K562 (cell line): ENCODE measurements at regions not wholly inside any gene's neighbourhood (a gene's known extent, or its start where the extent isn't known, plus 50 kb on each side); places are given as distances from the start of the nearest gene placed in this dataset.

Experiments
- ADNP ChIP-seq: fragments of 200-800 bp; sonication (Bioruptor generic); IDR thresholded peaks from 2 replicates; pipeline ENCODE4 v1.6.1; 2016; ENCODE audit warnings: missing genetic modification characterization, missing compliant biosample characterization
- CBFA2T3 ChIP-seq: fragments of 450-650 bp; IDR thresholded peaks from 2 replicates; pipeline ENCODE4 v1.6.1; 2017
- EHMT2 ChIP-seq: fragments of 450-650 bp; IDR thresholded peaks from 2 replicates; pipeline ENCODE4 v1.6.1; 2018; ENCODE audit warnings: antibody characterized with exemption
- ELF2 ChIP-seq: fragments of 250-450 bp; sonication (Bioruptor Pico); IDR thresholded peaks from 2 replicates; pipeline ENCODE4 v1.5.0; 2021; ENCODE audit warnings: mild to moderate bottlenecking
- ELF4 ChIP-seq: fragments of 450-650 bp; formaldehyde crosslinking; IDR thresholded peaks from 2 replicates; pipeline ENCODE4 v1.4.0; 2022; ENCODE audit warnings: missing genetic modification characterization
- FOXJ2 ChIP-seq: fragments of 200-800 bp; sonication (Bioruptor generic); IDR thresholded peaks from 2 replicates; pipeline ENCODE4 v1.6.1; 2016; ENCODE audit warnings: missing genetic modification characterization, missing compliant biosample characterization
- KDM1A ChIP-seq, 2 experiments: fragments of 450-650 bp; IDR thresholded peaks; 2 replicates each; pipeline ENCODE4 v1.6.1; 2016; ENCODE audit warnings: mild to moderate bottlenecking in 2 of 2
- MTA1 ChIP-seq: fragments of 450-650 bp; IDR thresholded peaks from 2 replicates; pipeline ENCODE4 v1.6.1; 2017; ENCODE audit warnings: borderline replicate concordance
- PHF20 ChIP-seq: fragments of 450-650 bp; IDR thresholded peaks from 2 replicates; pipeline ENCODE4 v1.6.1; 2018; ENCODE audit not compliant: partially characterized antibody
- SETDB1 ChIP-seq: IDR thresholded peaks from one replicate; pipeline ENCODE4 v1.6.1; 2012; ENCODE audit warnings: low read length, control low read depth, inconsistent platforms
- SMARCA5 ChIP-seq: fragments of 450-650 bp; IDR thresholded peaks from 2 replicates; pipeline ENCODE4 v1.6.1; 2016
- SMARCB1 ChIP-seq: IDR thresholded peaks from 2 replicates; pipeline ENCODE4 v1.6.1; 2011; ENCODE audit warnings: improper control_type of control experiment, low read depth; ENCODE audit not compliant: insufficient read length
- TRIM24 ChIP-seq, 2 experiments: fragments of 450-650 bp; IDR thresholded peaks; 2 replicates each; pipeline ENCODE4 v1.6.1; 2016
- ZNF384 ChIP-seq: IDR thresholded peaks from 2 replicates; pipeline ENCODE4 v1.6.1; 2012; ENCODE audit warnings: low read depth, low read length, improper control_type of control experiment
- TF ChIP-seq, protein P1 (sequence below): fragments of 450-650 bp; formaldehyde crosslinking; IDR thresholded peaks from 2 replicates; pipeline ENCODE4 v1.4.0; 2022; ENCODE audit warnings: missing genetic modification characterization
- TF ChIP-seq, protein P2 (sequence below), 2 experiments: IDR thresholded peaks in 1 of 2; conservative IDR thresholded peaks in 1 of 2; 2 replicates each; pipeline ENCODE4 v1.6.1; 2016; ENCODE audit warnings: low read depth in 2 of 2, mild to moderate bottlenecking in 1 of 2, missing compliant biosample characterization in 1 of 2, missing genetic modification characterization in 1 of 2, moderate library complexity in 1 of 2
- TF ChIP-seq, protein P3 (sequence below): fragments of 250-450 bp; sonication (Bioruptor Pico); IDR thresholded peaks from 2 replicates; pipeline ENCODE4 v1.4.0; 2020; ENCODE audit warnings: mild to moderate bottlenecking, moderate library complexity
- TF ChIP-seq, protein P4 (sequence below): fragments of 450-650 bp; IDR thresholded peaks from 2 replicates; pipeline ENCODE4 v1.6.1; 2016
- TF ChIP-seq, protein P5 (sequence below): fragments of 450-650 bp; IDR thresholded peaks from 2 replicates; pipeline ENCODE4 v1.6.1; 2016; ENCODE audit warnings: antibody characterized with exemption

DNA sequence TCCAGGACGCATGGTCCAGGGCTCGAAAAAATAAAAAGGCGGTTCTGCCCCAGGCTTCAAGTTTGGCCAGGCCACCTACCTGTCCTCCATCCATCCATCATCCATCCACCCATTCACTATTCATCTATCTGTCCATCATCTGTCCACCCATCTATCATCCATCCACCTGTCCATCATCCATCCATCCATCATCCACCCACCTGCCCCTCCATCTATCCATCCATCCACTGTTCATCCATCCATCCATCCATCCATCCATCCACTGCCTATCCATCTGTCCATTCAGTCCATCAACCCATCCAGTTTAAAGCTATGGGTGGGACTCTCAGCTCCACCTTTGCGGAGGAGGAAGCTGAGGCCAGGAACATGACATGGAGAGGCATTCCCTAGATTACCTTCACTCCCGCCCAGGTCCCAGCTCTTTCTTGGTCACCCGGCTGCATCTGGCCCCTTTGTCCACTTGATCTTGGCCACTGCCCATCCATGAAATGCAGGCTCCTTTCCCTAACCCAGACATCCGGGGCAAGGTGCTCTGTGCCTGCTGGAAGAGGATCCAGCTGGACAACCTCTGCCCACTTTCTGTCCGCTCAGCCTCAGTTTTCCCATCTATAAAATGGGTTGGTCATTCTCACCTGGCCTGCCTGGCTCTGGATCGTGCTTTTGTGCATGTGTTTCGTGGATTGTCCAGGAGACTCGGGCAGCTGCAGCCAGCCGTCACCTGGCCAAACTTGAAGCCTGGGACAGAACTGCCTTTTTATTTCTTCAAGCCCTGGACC is 236.0 kb upstream of the CIBAR2 start (continued):
- no peak for TF ChIP-seq ELF2 (CRISPR knock-in tag)
- TF ChIP-seq CBFA2T3: peak; percentile 8; the same call in 1 of the 2 replicates
- TF ChIP-seq, protein P1, sequence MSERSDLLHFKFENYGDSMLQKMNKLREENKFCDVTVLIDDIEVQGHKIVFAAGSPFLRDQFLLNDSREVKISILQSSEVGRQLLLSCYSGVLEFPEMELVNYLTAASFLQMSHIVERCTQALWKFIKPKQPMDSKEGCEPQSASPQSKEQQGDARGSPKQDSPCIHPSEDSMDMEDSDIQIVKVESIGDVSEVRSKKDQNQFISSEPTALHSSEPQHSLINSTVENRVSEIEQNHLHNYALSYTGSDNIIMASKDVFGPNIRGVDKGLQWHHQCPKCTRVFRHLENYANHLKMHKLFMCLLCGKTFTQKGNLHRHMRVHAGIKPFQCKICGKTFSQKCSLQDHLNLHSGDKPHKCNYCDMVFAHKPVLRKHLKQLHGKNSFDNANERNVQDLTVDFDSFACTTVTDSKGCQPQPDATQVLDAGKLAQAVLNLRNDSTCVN (CRISPR knock-in tag): peak; percentile 83; the same call in 1 of the 2 replicates
- TF ChIP-seq PHF20: peak; percentile 48
- no peak for TF ChIP-seq FOXJ2 (tag)
- no peak for TF ChIP-seq SMARCB1
- TF ChIP-seq ELF4: 0 out of 2 replicates have a peak, but pooled peaks have one; percentile 64
- peak; percentile 64; the same call in 1 of the 2 replicates for TF ChIP-seq EHMT2
- TF ChIP-seq ZNF384: no peak
- TF ChIP-seq MTA1: peak; percentile 56; the same call in 1 of the 2 replicates
- peak; percentile 92 for TF ChIP-seq SMARCA5
- TF ChIP-seq, protein P2, sequence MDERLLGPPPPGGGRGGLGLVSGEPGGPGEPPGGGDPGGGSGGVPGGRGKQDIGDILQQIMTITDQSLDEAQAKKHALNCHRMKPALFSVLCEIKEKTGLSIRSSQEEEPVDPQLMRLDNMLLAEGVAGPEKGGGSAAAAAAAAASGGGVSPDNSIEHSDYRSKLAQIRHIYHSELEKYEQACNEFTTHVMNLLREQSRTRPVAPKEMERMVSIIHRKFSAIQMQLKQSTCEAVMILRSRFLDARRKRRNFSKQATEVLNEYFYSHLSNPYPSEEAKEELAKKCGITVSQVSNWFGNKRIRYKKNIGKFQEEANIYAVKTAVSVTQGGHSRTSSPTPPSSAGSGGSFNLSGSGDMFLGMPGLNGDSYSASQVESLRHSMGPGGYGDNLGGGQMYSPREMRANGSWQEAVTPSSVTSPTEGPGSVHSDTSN (CRISPR knock-in tag; IDR thresholded peaks at IDR 0.05; ENCODE audit: low read depth): 0 out of 2 replicates have a peak, but pooled peaks have one; percentile 21
- TF ChIP-seq, protein P2 (tag; conservative IDR thresholded peaks at IDR 0.05; ENCODE audit: low read depth): peak; percentile 93
- TF ChIP-seq, protein P3, sequence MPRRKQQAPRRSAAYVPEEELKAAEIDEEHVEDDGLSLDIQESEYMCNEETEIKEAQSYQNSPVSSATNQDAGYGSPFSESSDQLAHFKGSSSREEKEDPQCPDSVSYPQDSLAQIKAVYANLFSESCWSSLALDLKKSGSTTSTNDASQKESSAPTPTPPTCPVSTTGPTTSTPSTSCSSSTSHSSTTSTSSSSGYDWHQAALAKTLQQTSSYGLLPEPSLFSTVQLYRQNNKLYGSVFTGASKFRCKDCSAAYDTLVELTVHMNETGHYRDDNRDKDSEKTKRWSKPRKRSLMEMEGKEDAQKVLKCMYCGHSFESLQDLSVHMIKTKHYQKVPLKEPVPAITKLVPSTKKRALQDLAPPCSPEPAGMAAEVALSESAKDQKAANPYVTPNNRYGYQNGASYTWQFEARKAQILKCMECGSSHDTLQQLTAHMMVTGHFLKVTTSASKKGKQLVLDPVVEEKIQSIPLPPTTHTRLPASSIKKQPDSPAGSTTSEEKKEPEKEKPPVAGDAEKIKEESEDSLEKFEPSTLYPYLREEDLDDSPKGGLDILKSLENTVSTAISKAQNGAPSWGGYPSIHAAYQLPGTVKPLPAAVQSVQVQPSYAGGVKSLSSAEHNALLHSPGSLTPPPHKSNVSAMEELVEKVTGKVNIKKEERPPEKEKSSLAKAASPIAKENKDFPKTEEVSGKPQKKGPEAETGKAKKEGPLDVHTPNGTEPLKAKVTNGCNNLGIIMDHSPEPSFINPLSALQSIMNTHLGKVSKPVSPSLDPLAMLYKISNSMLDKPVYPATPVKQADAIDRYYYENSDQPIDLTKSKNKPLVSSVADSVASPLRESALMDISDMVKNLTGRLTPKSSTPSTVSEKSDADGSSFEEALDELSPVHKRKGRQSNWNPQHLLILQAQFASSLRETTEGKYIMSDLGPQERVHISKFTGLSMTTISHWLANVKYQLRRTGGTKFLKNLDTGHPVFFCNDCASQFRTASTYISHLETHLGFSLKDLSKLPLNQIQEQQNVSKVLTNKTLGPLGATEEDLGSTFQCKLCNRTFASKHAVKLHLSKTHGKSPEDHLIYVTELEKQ (CRISPR knock-in tag): no peak
- TF ChIP-seq ADNP: peak; percentile 95
- TF ChIP-seq, protein P4, sequence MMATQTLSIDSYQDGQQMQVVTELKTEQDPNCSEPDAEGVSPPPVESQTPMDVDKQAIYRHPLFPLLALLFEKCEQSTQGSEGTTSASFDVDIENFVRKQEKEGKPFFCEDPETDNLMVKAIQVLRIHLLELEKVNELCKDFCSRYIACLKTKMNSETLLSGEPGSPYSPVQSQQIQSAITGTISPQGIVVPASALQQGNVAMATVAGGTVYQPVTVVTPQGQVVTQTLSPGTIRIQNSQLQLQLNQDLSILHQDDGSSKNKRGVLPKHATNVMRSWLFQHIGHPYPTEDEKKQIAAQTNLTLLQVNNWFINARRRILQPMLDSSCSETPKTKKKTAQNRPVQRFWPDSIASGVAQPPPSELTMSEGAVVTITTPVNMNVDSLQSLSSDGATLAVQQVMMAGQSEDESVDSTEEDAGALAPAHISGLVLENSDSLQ: peak; percentile 95
- TF ChIP-seq, protein P5, sequence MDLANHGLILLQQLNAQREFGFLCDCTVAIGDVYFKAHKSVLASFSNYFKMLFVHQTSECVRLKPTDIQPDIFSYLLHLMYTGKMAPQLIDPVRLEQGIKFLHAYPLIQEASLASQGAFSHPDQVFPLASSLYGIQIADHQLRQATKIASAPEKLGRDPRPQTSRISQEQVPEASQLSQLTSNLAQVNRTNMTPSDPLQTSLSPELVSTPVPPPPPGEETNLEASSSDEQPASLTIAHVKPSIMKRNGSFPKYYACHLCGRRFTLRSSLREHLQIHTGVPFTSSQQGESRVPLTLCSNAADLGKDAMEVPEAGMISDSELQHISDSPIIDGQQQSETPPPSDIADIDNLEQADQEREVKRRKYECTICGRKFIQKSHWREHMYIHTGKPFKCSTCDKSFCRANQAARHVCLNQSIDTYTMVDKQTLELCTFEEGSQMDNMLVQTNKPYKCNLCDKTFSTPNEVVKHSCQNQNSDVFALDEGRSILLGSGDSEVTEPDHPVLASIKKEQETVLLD: 0 out of 2 replicates have a peak, but pooled peaks have one; percentile 35
- no peak for TF ChIP-seq SETDB1
- peak; percentile 84 to 91 for TF ChIP-seq KDM1A (IDR thresholded peaks at IDR 0.05)
- no peak for TF ChIP-seq TRIM24 (IDR thresholded peaks at IDR 0.05)
